ENCODE measurements at regions not wholly inside any gene's neighbourhood (a gene's known extent, or its start where the extent isn't known, plus 50 kb on each side); places are given as distances from the start of the nearest gene placed in this dataset.

GRCh38 chr9:87270221-87270847 is 227.3 kb upstream of the DAPK1 start:
- peak; percentile 65 for DNase-seq
- Histone ChIP-seq H3K36me3 (ENCODE audit: low read depth, missing control alignments) (no peaks in the 10 kb centered on the region), H3K9me3 (no peaks in the 10 kb centered on the region), H3K4me3 (no peak overlapping the region), H3K27me3 (no peaks in the 10 kb centered on the region), H3K4me1 (peaks cover 6% of the 10 kb centered on the region), H3K27ac (peak overlapping the region in 1 of 2 donors; percentile 37)
- WGBS, 2 donors, result 26 to 35% methylated on average over 14 to 16 of the region's 16 CpGs
- TF ChIP-seq CTCF (IDR thresholded peaks at IDR 0.05), result no peak
- no peak for TF ChIP-seq POLR2A (IDR thresholded peaks at IDR 0.05)
- intact Hi-C loops (cut with DNase I; ENCODE audit: low total_unique reads), result no loop called here

- TF ChIP-seq CTCF (IDR thresholded peaks at IDR 0.05) (no peak), POLR2A (IDR thresholded peaks at IDR 0.05) (no peak)
- DNase-seq, result no peak
- H3K36me3 ChIP-seq (ENCODE audit: low read depth, missing control alignments), result no peaks in the 10 kb centered on the region
- intact Hi-C loops (cut with DNase I; ENCODE audit: low total_unique reads), result no loop called here
- no peak overlapping the region for H3K4me3 ChIP-seq
- H3K9me3 ChIP-seq, result no peaks in the 10 kb centered on the region
- H3K27ac ChIP-seq, result peak overlapping the region in 1 of 2 donors; percentile 37
- peaks cover 6% of the 10 kb centered on the region for H3K4me1 ChIP-seq
- H3K27me3 ChIP-seq, result no peaks in the 10 kb centered on the region
- 67 to 82% methylated on average over 5 to 8 of the region's 8 CpGs for WGBS, 2 donors
Measured at GRCh38 chr9:87270848-87271234, 226.8 kb upstream of the DAPK1 start.

- Histone ChIP-seq H3K4me3 (no peak overlapping the region), H3K27ac (no peak overlapping the region), H3K4me1 (peaks cover 6% of the 10 kb centered on the region), H3K27me3 (no peaks in the 10 kb centered on the region), H3K9me3 (no peaks in the 10 kb centered on the region), H3K36me3 (ENCODE audit: low read depth, missing control alignments) (no peaks in the 10 kb centered on the region)
- 68 to 80% methylated on average over 4 of the region's 4 CpGs for WGBS, 2 donors
- TF ChIP-seq POLR2A (IDR thresholded peaks at IDR 0.05), result no peak
- TF ChIP-seq CTCF (IDR thresholded peaks at IDR 0.05), result no peak
- intact Hi-C loops (cut with DNase I; ENCODE audit: low total_unique reads), result no loop called here
- DNase-seq, result no peak
Measured at GRCh38 chr9:87271696-87272477, 225.8 kb upstream of the DAPK1 start.

- no peaks in the 10 kb centered on the region for H3K27me3 ChIP-seq
- no peak overlapping the region for H3K27ac ChIP-seq
- intact Hi-C loops (cut with DNase I; ENCODE audit: low total_unique reads), result no loop called here
- 78 to 82% methylated on average over 9 of the region's 9 CpGs for WGBS, 2 donors
- H3K4me1 ChIP-seq, result peaks cover 6% of the 10 kb centered on the region
- no peak for DNase-seq
- no peaks in the 10 kb centered on the region for H3K36me3 ChIP-seq (ENCODE audit: low read depth, missing control alignments)
- H3K4me3 ChIP-seq, result no peak overlapping the region
- H3K9me3 ChIP-seq, result no peaks in the 10 kb centered on the region
- no peak for TF ChIP-seq CTCF (IDR thresholded peaks at IDR 0.05)
- TF ChIP-seq POLR2A (IDR thresholded peaks at IDR 0.05), result no peak
Measured at GRCh38 chr9:87275047-87275725, 222.5 kb upstream of the DAPK1 start.

Data from testis (tissue), 2 donors.